Posterior cingulate gyrus (tissue), 11 donors: ENCODE measurements at regions not wholly inside any gene's neighbourhood (a gene's known extent, or its start where the extent isn't known, plus 50 kb on each side); places are given as distances from the start of the nearest gene placed in this dataset.
A peak's percentile ranks its signal among the peaks of the same experiment; 100 is the strongest.

Experiments used
- DNase-seq, 10 donors: peaks; one replicate each; pipeline versions ENCODE4 v3.0.0 to v3.0.0-alpha.2; 2020 to 2021; ENCODE audit warnings: mixed read lengths in 3 of 10
- intact Hi-C: fragments of 100-400 bp; cut with DNase I; formaldehyde crosslinking; loops from one replicate; pipeline ENCODE4 v1.15.1; 2023

- intact Hi-C loops, result no loop called here
- peak in 3 of 10 donors; percentile 65 to 82 (median 72) for DNase-seq
Observed at GRCh38 chr2:120873958-120874887, 138.6 kb downstream of the GLI2 start.

- peak in 3 of 10 donors; percentile 25 to 43 (median 39) for DNase-seq
- intact Hi-C loops, result no loop called here
Observed at GRCh38 chr2:120874888-120875275, 139.2 kb downstream of the GLI2 start.

- intact Hi-C loops, result no loop called here
- peak in 3 of 10 donors; percentile 54 to 61 (median 55) for DNase-seq
Observed at GRCh38 chr2:120875431-120875830, 139.8 kb downstream of the GLI2 start.

DNA sequence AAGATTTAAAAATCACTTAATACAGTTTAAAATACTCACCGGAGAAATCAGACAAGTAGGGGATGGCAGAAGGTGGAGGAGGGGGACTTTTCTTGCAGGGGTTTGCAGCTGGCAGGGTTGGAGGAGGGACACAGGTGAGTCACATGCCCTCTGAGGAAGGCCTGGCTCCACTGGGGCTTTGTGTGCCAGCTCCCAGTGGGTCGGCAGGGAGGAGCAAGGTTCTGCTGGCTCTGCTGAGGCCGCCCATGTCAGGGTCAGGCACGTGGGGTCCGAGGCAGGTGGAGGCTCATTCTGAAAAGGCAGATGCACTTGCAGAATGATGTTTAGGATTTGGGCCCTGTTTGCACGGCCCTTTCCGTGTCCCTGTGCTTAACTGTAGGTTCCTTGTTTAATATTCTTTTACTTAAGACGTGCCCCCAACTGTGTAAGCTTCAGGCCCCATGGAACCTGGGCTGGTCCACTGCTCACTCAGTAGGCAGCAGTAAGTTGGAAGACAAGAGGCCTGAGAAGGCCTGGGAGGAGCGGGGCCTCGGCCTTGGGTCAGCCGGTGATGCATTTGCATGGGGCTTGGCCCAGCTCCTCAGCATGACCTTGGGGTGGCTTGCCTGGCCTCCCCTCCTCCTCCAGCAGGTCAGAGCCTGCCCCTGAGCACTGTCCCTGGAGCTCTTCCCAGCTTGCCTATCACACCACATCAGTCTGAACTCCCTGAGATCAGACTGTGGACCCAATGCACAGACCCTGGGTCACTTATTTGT is 141.0 kb downstream of the GLI2 start:
- DNase-seq, result peak in 1 of 10 donors; percentile 75
- intact Hi-C loops, result no loop called here

GRCh38 chr2:120877409-120877808 is 141.7 kb downstream of the GLI2 start:
- intact Hi-C loops, result no loop called here
- peak in 1 of 10 donors; percentile 22 for DNase-seq

- peak in 1 of 10 donors; percentile 27 for DNase-seq
Observed at GRCh38 chr2:120878970-120879369, 143.3 kb downstream of the GLI2 start.

GRCh38 chr2:120879431-120880295 is 144.0 kb downstream of the GLI2 start:
- peak in 2 of 10 donors; percentile 71 to 79 for DNase-seq
- intact Hi-C loops, result no loop called here

More at GRCh38 chr2:120878970-120879369, 143.3 kb downstream of the GLI2 start:
- intact Hi-C loops, result no loop called here

GRCh38 chr2:120880381-120880780 is 144.7 kb downstream of the GLI2 start:
- DNase-seq, result peak in 1 of 10 donors; percentile 36
- intact Hi-C loops, result no loop called here

GRCh38 chr2:120881981-120882788 is 146.5 kb downstream of the GLI2 start:
- intact Hi-C loops, result no loop called here
- peak in 1 of 10 donors; percentile 65 for DNase-seq

DNA sequence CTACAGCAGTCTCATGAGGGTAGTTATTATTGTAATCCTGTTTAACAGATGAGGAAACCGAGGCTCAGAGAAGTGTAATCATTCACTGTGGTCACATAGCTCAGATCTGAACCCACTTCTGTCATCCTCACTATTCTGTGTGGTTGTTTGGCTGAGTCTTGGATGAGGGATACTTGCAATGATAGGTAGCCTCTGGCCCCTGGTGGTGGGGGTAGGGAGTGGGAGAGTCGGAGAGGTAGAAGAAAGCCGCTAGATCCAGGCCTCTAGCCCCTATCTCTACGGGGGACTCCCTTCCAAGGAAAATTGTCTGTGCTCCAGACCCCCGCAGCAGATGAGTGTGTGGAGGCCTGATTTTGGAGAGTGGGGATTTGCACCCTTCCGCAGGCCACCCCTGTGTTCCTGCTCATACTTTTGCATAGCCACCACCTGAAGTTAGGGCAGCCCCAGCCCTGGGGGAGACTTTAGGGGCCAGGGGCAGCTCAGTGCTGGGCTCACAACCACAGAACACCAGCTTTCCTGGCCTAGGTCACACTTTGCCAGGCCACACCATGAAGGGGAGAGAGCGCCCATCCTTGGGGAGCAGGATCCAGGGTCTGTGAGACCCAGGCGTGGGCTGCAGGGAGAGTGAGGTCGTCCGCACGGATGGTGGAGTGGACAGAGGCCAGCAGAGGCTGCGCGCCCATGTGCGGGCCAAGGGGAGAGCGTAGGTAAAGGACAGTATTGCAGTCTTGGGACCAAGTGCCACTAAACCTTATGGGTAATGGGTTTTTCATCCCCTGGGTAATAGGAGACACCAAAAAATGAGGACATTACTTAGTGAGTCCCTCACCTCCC is 148.2 kb downstream of the GLI2 start:
- DNase-seq, result peak in 1 of 10 donors; percentile 67
- intact Hi-C loops, result no loop called here

- DNase-seq, result peak in 1 of 10 donors; percentile 55
- intact Hi-C loops, result no loop called here
Observed at GRCh38 chr2:120884472-120885290, 149.0 kb downstream of the GLI2 start.

- DNase-seq, result peak in 2 of 10 donors; percentile 72 to 74
Observed at GRCh38 chr2:120885321-120885720, 149.7 kb downstream of the GLI2 start.

DNA sequence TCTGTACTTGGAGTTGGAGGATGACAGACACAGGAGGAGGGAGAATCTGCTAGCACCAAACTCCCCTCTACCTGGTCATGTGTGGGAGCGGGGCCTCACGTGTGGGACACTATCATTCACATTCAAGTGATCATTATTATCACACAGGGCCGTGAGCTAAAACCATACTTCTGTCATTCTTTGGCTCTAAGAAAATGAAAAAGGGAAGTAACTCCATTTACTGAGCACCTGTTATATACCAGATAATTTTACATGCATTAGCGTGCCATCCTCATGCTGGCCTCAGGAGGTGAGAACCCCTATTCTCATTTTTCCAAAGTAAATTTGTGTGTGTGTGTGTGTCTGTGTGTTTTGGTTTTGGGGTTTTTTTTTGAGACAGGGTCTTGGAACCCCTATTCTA is 150.1 kb downstream of the GLI2 start:
- no peak for DNase-seq
- intact Hi-C loops, result no loop called here

More at GRCh38 chr2:120885321-120885720, 149.7 kb downstream of the GLI2 start:
- intact Hi-C loops, result no loop called here

- DNase-seq, result peak in 2 of 10 donors; percentile 60 to 78
- intact Hi-C loops, result no loop called here
Observed at GRCh38 chr2:120886534-120887319, 151.1 kb downstream of the GLI2 start.

- intact Hi-C loops, result no loop called here
- peak in 2 of 10 donors; percentile 32 to 50 for DNase-seq
Observed at GRCh38 chr2:120887320-120887697, 151.6 kb downstream of the GLI2 start.

- intact Hi-C loops, result no loop called here
- peak in 2 of 10 donors; percentile 72 to 74 for DNase-seq
Observed at GRCh38 chr2:120887741-120888231, 152.1 kb downstream of the GLI2 start.

- peak in 2 of 10 donors; percentile 17 to 52 for DNase-seq
- intact Hi-C loops, result no loop called here
Observed at GRCh38 chr2:120888851-120889250, 153.2 kb downstream of the GLI2 start.
